Urinary bladder (tissue), 3 donors: ENCODE measurements at regions not wholly inside any gene's neighbourhood (a gene's known extent, or its start where the extent isn't known, plus 50 kb on each side); places are given as distances from the start of the nearest gene placed in this dataset.

ENCODE experiments used
- DNase-seq: peaks from one replicate; pipeline ENCODE4 v3.0.0-alpha.2; 2015; ENCODE audit errors: extremely low spot score
- H3K27ac ChIP-seq: one replicate; pipeline ENCODE4 v1.5.1; 2013; ENCODE audit warnings: low read depth, mild to moderate bottlenecking, moderate library complexity
- H3K36me3 ChIP-seq: one replicate; pipeline ENCODE4 v1.6.1; 2013; ENCODE audit warnings: mild to moderate bottlenecking, moderate library complexity; ENCODE audit not compliant: insufficient read depth
- H3K4me1 ChIP-seq: one replicate; pipeline ENCODE4 v1.6.1; 2013; ENCODE audit warnings: mild to moderate bottlenecking, moderate library complexity; ENCODE audit not compliant: insufficient read depth
- H3K4me3 ChIP-seq: one replicate; pipeline ENCODE4 v1.5.1; 2013; ENCODE audit warnings: low read depth, low read length
- WGBS: extraction: QIAGEN DNeasy Blood & Tissue Kit; methylation state at CpG from one replicate; pipeline ENCODE4 v1.1.7; 2013; 5-methylcytosine and 5-hydroxymethylcytosine counted together
- donor health status: healthy with polysubstance abuse.
- donor health status: healthy.

GRCh38 chr1:17953921-17954320 lies 153.7 kb upstream of the IGSF21 start:
- Histone ChIP-seq H3K36me3 (no peaks in the 10 kb centered on the region), H3K4me1 (no peaks in the 10 kb centered on the region), H3K4me3 (no peak overlapping the region), H3K27ac (no peak overlapping the region)
- 81% methylated on average over 4 of the region's 4 CpGs for WGBS
- DNase-seq = no peak

DNA sequence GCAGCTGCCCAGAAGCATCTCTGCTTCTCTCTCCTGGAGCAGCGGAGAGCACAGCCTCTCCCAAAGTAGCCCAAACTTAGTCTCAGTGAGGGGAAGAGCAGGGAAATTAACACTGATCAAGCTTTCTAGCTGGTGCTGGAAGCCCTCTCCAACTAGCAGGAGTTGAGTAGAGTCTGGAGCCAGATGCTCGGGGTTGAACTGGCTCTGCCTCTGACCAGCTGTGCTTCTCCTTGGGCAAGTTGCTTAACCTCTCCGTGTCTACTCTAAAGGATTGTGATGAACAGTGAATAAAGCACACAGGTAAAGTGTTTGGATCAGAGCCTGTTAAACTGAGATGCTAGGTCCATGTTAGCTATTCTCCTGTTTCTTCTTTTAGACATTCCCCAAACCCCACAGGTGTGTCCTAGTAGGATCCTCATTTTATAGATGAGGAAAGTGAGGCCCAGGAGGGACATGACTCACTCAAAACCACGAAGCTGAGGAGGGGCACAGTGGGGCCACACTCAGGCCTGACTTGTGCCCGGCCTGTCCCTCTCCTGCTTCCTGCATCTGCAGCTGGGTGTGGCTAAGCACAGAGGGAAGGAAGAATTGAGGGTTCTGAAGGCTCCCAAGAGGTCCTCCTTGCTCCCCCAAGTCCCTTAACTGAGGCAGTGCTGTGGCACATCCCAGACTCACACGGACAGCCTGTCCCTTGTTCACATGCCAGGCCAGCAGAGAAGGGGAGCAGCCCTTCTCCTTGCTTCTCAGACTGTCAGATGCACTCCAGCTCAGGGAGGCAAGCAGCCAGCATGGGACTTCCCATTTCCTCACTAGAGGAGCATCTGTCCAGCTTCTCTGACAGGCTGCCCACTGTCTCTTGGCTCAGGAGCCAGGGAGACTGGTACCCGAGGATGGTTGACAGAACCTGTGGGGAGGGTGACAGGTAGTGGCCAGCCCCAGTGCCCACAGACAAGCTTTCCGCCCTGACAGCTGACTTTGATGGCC lies 152.0 kb upstream of the IGSF21 start:
- Histone ChIP-seq H3K4me1 (no peaks in the 10 kb centered on the region), H3K36me3 (no peaks in the 10 kb centered on the region), H3K4me3 (no peak overlapping the region), H3K27ac (no peak overlapping the region)
- WGBS = 51% methylated on average over 8 of the region's 8 CpGs
- DNase-seq = no peak

- 52% methylated on average over 10 of the region's 10 CpGs for WGBS
- Histone ChIP-seq H3K4me3 (no peak overlapping the region), H3K4me1 (no peaks in the 10 kb centered on the region), H3K36me3 (no peaks in the 10 kb centered on the region), H3K27ac (no peak overlapping the region)
- DNase-seq = no peak
These were observed 149.9 kb upstream of the IGSF21 start for GRCh38 chr1:17957588-17958267.

GRCh38 chr1:17958704-17959103 lies 148.9 kb upstream of the IGSF21 start:
- no peak for DNase-seq
- H3K27ac ChIP-seq = no peak overlapping the region
- H3K4me3 ChIP-seq = no peak overlapping the region
- WGBS = 61% methylated on average over 1 of the region's 1 CpG
- H3K36me3 ChIP-seq = no peaks in the 10 kb centered on the region
- no peaks in the 10 kb centered on the region for H3K4me1 ChIP-seq

DNA sequence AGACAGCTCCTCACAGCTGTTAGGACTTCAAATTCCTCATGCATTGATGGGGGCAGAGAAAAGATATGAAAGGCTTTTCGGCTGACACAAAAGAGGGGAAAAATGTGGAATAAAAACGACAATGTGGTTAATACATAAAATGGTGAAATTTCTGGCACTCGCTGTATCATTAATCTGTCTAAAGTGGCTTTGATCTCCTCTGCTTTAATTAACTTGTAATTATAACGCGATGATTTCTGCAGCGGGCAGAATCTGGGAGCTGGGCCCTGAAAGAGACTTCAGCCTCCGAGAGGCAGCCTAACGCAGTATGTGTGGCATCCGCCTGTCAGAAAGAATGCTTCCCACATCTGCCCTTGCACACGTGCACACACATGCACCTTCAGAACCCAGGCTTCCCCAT lies 144.1 kb upstream of the IGSF21 start:
- H3K36me3 ChIP-seq = no peaks in the 10 kb centered on the region
- no peak for DNase-seq
- H3K4me1 ChIP-seq = no peaks in the 10 kb centered on the region
- H3K27ac ChIP-seq = no peak overlapping the region
- H3K4me3 ChIP-seq = no peak overlapping the region
- WGBS = 75% methylated on average over 10 of the region's 10 CpGs

DNA sequence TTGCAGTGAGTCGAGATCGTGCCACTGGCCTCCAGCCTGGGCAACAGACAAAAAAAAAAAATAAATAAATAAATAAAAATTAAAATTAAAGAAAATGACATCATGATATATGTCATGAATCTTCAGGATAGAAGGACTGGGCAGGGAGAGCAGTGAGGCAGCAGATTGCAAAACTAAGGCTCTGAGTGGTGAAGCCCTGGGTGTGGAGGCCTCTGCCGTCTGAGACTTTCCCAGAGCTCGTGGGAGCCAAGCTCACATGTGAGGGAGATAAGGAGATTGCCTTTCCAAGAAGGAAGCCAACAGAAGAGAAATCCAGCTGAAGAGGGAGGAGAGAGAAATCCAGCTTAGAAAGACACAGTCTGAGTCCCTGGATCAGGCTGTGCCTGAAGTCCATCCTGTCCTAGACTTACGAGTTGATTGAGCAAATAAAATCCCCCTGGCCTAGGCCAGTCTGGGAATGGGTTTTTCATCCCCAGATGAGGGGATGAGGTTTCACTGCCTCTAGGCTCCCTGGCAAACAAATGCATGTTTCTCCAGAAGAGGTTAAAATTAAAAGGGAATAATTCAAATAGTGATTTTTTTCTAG lies 142.0 kb upstream of the IGSF21 start:
- WGBS = 76% methylated on average over 5 of the region's 5 CpGs
- Histone ChIP-seq H3K4me3 (no peak overlapping the region), H3K27ac (no peak overlapping the region), H3K4me1 (no peaks in the 10 kb centered on the region), H3K36me3 (no peaks in the 10 kb centered on the region)
- no peak for DNase-seq

DNA sequence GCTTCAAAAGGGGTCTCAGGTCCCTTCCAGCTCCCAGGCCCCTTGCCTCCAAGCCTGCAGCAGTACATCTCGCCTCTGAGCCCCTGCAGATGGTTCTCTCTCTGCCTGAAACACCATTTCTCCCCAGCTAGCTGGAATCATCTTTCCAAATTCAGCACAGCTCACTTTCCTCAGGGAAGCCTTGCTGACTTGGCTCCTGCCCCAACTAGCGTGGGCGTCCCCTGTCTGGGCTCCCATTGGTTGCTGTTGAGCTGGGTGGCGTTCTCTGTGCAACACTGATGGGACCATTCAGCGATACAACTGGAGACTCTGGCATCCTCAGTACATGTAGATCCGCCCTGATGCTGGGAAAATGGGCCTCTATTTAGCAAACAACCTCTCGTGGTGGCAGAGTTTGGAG lies 141.3 kb upstream of the IGSF21 start:
- H3K36me3 ChIP-seq = no peaks in the 10 kb centered on the region
- 43% methylated on average over 7 of the region's 7 CpGs for WGBS
- no peak overlapping the region for H3K4me3 ChIP-seq
- no peak overlapping the region for H3K27ac ChIP-seq
- H3K4me1 ChIP-seq = no peaks in the 10 kb centered on the region
- DNase-seq = no peak

DNA sequence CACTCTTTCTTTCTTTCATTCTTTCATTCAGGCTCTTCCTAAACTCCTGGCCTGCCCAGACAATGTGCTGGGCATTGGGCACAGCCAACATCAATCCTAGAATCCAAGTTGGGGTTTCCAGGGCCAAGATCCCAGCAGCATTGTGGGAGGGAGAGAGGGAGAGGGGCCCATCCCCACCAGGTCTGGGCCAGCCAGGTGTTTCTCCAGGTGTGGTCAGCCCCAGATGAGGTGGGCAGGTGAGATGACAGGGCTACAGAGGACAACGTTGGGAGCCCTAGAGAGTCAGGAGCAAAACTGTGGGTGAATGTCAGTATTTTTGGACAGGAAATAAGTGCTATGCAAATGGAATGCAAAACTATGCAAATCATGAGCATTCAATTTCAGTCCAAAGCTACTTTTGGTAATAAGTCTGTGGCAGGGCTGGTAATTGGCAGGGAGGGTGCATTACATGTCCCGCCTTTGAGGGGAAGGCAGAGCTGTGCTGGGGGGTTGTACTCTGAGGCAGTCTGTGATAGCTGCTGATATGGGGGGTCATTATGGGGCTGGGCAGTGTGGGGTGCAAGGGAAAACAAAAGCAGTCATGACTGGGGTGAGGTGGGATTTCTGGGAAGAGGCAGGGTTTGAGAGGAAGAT lies 139.9 kb upstream of the IGSF21 start:
- Histone ChIP-seq H3K4me1 (no peaks in the 10 kb centered on the region), H3K36me3 (no peaks in the 10 kb centered on the region), H3K4me3 (no peak overlapping the region), H3K27ac (no peak overlapping the region)
- WGBS = 69% methylated on average over 2 of the region's 2 CpGs
- DNase-seq = no peak

DNA sequence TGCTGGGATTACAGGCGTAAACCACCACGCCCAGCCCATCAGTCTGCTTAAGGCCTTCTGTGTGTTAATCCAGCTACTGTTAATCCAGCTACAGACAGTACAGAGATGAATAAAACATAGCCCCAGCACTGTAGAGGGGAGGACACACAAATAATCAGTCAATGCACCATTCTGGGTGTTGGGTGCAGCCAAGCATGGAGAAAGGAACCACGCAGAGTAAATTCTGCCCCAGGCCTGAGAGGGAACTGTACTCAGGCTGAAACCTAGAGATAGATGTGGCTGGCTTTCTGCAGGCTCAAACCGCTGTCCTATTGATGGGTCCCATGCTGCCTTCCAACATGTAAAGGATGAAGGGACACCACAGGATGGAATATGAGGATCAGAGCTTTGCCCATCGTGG lies 136.8 kb upstream of the IGSF21 start:
- Histone ChIP-seq H3K36me3 (no peaks in the 10 kb centered on the region), H3K4me3 (no peak overlapping the region), H3K27ac (no peak overlapping the region), H3K4me1 (no peaks in the 10 kb centered on the region)
- DNase-seq = no peak
- 85% methylated on average over 5 of the region's 5 CpGs for WGBS

DNA sequence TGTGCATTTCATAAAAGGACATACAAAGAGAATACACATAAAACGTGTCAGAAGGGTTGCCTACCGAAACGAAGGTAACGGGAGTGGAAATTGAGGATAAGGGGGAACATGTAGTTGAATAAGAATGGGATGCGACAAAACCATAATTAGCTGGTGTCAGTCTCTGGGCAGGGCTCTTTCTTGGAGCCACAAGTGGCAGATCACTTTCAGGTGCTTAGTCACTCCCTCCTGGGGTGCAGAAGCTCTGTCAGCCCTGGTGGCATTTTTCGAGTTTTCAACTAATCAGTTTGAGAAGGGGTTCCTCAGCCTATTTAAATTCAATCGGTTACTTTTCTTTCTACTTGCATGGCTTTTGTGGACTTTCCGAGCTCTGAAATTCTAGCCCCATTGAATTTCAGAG lies 133.9 kb upstream of the IGSF21 start:
- Histone ChIP-seq H3K4me1 (no peaks in the 10 kb centered on the region), H3K27ac (no peak overlapping the region), H3K4me3 (no peak overlapping the region), H3K36me3 (no peaks in the 10 kb centered on the region)
- DNase-seq = no peak
- WGBS = 67% methylated on average over 8 of the region's 8 CpGs

DNA sequence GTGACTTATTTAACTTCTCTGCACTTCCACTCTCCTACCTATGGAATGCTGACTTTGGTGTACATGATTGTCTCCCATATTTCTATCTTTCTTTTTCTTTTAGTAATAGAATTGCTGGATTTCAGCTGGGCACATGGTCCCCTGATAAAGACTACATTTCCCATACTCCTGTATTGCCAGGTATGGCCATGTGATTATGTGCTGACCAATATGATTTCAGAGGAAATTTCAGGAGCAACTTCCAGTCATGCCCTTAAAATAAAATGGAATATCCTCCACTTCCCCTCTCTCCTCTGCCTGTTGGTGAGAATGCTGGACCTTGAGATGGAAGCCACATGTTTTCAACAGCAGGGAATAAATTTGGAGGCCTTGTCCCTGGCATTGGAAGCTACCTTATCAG lies 130.7 kb upstream of the IGSF21 start:
- H3K27ac ChIP-seq = no peak overlapping the region
- no peaks in the 10 kb centered on the region for H3K36me3 ChIP-seq
- no peak overlapping the region for H3K4me3 ChIP-seq
- DNase-seq = no peak
- H3K4me1 ChIP-seq = no peaks in the 10 kb centered on the region

GRCh38 chr1:17978016-17978415 lies 129.6 kb upstream of the IGSF21 start:
- H3K27ac ChIP-seq = no peak overlapping the region
- H3K36me3 ChIP-seq = no peaks in the 10 kb centered on the region
- H3K4me1 ChIP-seq = no peaks in the 10 kb centered on the region
- WGBS = 62% methylated on average over 3 of the region's 3 CpGs
- DNase-seq = no peak
- H3K4me3 ChIP-seq = no peak overlapping the region

GRCh38 chr1:17979815-17980214 lies 127.8 kb upstream of the IGSF21 start:
- 45% methylated on average over 6 of the region's 6 CpGs for WGBS
- H3K4me3 ChIP-seq = no peak overlapping the region
- H3K4me1 ChIP-seq = no peaks in the 10 kb centered on the region
- no peak overlapping the region for H3K27ac ChIP-seq
- no peaks in the 10 kb centered on the region for H3K36me3 ChIP-seq
- DNase-seq = no peak
